Endometrial microvascular endothelial cells (primary cell): ENCODE measurements at regions not wholly inside any gene's neighbourhood (a gene's known extent, or its start where the extent isn't known, plus 50 kb on each side); places are given as distances from the start of the nearest gene placed in this dataset.
"Not testable (repeated sequence)": the region's sequence is repeated elsewhere in the genome, so short reads cannot be mapped to it uniquely, and the experiment has no call there.

ENCODE experiments used
- in situ Hi-C: cut with HindIII; loops from 2 replicates; pipeline ENCODE4 v1.10.0; 2017; ENCODE audit warnings: low sequenced_read_pairs, low pct_unique_long_range_greater_than_20kb; ENCODE audit errors: inconsistent ontology term

- in situ Hi-C loops, result no loop called here
Observed at GRCh38 chr5:124979251-124979650, 232.8 kb upstream of the ZNF608 start.

- in situ Hi-C loops, result no loop called here
Observed at GRCh38 chr5:124980163-124980941, 233.9 kb upstream of the ZNF608 start.

GRCh38 chr5:124981901-124982300 is 235.5 kb upstream of the ZNF608 start:
- in situ Hi-C loops, result no loop called here

GRCh38 chr5:124986170-124986569 is 239.7 kb upstream of the ZNF608 start:
- in situ Hi-C loops, result no loop called here

GRCh38 chr5:124986667-124987066 is 240.2 kb upstream of the ZNF608 start:
- in situ Hi-C loops, result no loop called here

GRCh38 chr5:124987786-124988185 is 241.3 kb upstream of the ZNF608 start:
- in situ Hi-C loops, result not testable (repeated sequence)

- in situ Hi-C loops, result no loop called here
Observed at GRCh38 chr5:124990723-124991122, 244.3 kb upstream of the ZNF608 start.

- in situ Hi-C loops, result no loop called here
Observed at GRCh38 chr5:124995421-124995820, 249.0 kb upstream of the ZNF608 start.

GRCh38 chr5:124996023-124996763 is 249.8 kb upstream of the ZNF608 start:
- in situ Hi-C loops, result no loop called here

- in situ Hi-C loops, result no loop called here
Observed at GRCh38 chr5:124996764-124997077, 250.3 kb upstream of the ZNF608 start.

- in situ Hi-C loops, result no loop called here
Observed at GRCh38 chr5:124997186-124997893, 250.9 kb upstream of the ZNF608 start.

GRCh38 chr5:124998520-124998919 is 252.1 kb upstream of the ZNF608 start:
- in situ Hi-C loops, result no loop called here

GRCh38 chr5:125002727-125003598 is 256.5 kb upstream of the ZNF608 start:
- in situ Hi-C loops, result no loop called here

- in situ Hi-C loops, result no loop called here
Observed at GRCh38 chr5:125004009-125004408, 257.6 kb upstream of the ZNF608 start.

GRCh38 chr5:125005266-125005665 is 258.8 kb upstream of the ZNF608 start:
- in situ Hi-C loops, result no loop called here

- in situ Hi-C loops, result no loop called here
Observed at GRCh38 chr5:125006011-125006685, 259.7 kb upstream of the ZNF608 start.

GRCh38 chr5:125010356-125010755 is 263.9 kb upstream of the ZNF608 start:
- in situ Hi-C loops, result no loop called here

GRCh38 chr5:125011014-125011413 is 264.6 kb upstream of the ZNF608 start:
- in situ Hi-C loops, result no loop called here
